GM21526 (cell line): ENCODE measurements at regions not wholly inside any gene's neighbourhood (a gene's known extent, or its start where the extent isn't known, plus 50 kb on each side); places are given as distances from the start of the nearest gene placed in this dataset.

Source experiments
- ATAC-seq: cut with Tn5 transposase; IDR thresholded peaks from one replicate; pipeline ENCODE4 v1.9.1; 2021; ENCODE audit warnings: moderate library complexity; ENCODE audit not compliant: unreplicated experiment, low FRiP score

- no peak for ATAC-seq
Observed at GRCh38 chr17:74146196-74146595, 57.3 kb upstream of the RPL38 start.

GRCh38 chr17:74147056-74147835 lies 56.2 kb upstream of the RPL38 start:
- no peak for ATAC-seq

GRCh38 chr17:74147966-74148365 lies 55.5 kb upstream of the RPL38 start:
- ATAC-seq, result no peak

- ATAC-seq, result no peak
Observed at GRCh38 chr17:74148446-74148845, 55.0 kb upstream of the RPL38 start.

GRCh38 chr17:74148901-74149596 lies 54.4 kb upstream of the RPL38 start:
- ATAC-seq, result no peak

DNA sequence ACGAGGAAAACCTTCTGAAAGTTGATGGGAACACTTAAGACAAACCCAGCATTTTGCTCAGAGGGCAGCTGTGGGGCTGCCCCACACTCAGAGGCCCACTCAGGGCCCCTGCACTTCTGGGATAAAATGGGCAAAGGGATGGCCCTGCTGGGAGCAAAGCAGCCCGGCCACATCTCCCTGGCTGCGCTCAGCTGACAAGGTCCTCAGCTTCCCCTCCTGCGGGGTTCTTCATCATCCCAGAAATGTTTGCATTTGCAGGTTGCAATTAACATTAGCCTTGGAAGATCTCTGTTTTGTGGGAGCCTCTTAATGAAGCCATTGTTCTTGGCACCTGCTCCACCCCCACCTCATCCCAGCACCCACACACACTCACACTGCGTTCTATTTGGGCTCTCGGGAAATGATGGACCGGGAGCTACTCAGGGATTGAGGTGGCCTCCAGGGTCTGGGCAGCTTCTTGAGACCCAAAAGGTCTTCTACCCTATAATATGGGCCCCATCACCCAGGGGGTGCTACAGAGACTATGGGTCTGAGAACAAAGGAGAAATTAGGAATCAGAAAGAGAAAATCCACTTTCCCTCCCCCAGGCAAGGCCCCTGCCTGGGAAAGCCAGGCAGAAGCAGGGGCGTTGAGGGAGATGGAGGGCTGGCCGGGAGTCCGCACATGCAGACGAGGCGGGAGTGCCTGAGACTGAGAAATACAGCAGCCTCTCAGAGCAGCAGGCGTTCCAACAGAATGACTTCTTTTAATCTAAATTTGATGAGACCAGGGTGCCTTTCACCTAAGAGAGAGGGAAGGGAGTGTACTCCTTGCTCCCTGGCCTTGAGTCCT lies 53.7 kb upstream of the RPL38 start:
- ATAC-seq, result no peak

- ATAC-seq, result no peak
Observed at GRCh38 chr17:74150428-74151025, 53.0 kb upstream of the RPL38 start.

DNA sequence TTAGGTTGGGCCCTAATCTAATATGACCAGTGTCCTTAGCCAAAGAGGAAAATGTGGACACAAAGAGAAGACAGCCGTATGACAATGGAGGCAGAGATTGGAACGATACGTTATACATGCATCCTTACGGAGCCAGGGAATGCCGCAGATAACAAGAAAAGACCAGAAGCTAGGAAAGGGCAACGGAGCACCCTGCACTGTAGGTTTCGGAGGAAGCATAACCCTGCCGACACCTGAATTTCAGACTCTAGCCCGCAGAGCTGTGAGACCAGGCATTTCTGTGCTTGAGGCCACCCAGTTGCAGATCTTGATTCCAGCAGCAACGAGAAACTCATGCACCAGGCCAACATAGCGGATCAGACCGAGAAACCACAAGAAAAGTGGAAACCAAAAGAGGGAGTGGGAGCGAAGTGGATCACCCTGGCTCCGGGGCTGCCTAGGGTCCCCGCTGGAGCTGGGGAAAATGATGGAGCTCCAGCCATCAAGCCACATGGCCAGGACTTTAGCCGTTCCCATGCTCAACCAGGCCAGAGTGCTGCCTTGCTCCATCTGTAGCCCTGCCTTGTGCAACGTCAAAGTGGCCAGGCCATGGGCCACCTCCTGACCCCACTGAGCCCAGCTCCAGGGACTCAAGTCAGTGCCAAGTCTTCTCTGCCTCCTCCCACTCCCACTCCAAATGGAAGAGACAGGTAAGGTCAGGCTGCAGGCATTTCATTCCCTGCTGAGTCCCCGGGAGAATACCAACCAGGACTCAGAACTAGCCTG lies 51.7 kb upstream of the RPL38 start:
- no peak for ATAC-seq

GRCh38 chr17:74152591-74153455 lies 50.7 kb upstream of the RPL38 start:
- no peak for ATAC-seq

- no peak for ATAC-seq
Observed at GRCh38 chr17:74153456-74153810, 50.0 kb upstream of the RPL38 start.
